Neural cell (in vitro differentiated cells): ENCODE measurements at regions not wholly inside any gene's neighbourhood (a gene's known extent, or its start where the extent isn't known, plus 50 kb on each side); places are given as distances from the start of the nearest gene placed in this dataset.

Experiments used
- H2AFZ ChIP-seq: fragments of 200-600, 300-800 bp; sonication (generic), shearing (Covaris generic); 2 replicates; pipeline ENCODE4 v1.6.0; 2014; ENCODE audit warnings: low read depth, mild to moderate bottlenecking, antibody characterized with exemption, low read length, moderate library complexity
- H3F3A ChIP-seq: fragments of 200-600 bp; shearing (Covaris generic); 2 replicates; pipeline ENCODE4 v1.6.1; 2016; ENCODE audit warnings: mild to moderate bottlenecking, moderate library complexity, mixed read lengths, antibody characterized with exemption, low read length; ENCODE audit not compliant: insufficient read depth, poor library complexity, severe bottlenecking
- H3K27ac ChIP-seq: fragments of 200-600, 300-800 bp; sonication (generic), shearing (Covaris generic); 2 replicates; pipeline ENCODE4 v1.5.1; 2014; ENCODE audit warnings: mild to moderate bottlenecking, low read length, moderate library complexity
- H3K27me3 ChIP-seq: fragments of 300-800, 200-600 bp; sonication (generic), shearing (Covaris generic); 2 replicates; pipeline ENCODE4 v1.6.0; 2014; ENCODE audit warnings: mild to moderate bottlenecking, low read depth, low read length, moderate library complexity; ENCODE audit not compliant: insufficient read depth
- H3K36me3 ChIP-seq: fragments of 300-800, 200-600 bp; sonication (generic), shearing (Covaris generic); 2 replicates; pipeline ENCODE4 v1.5.1; 2014; ENCODE audit warnings: mild to moderate bottlenecking, antibody characterized with exemption, low read length, moderate library complexity; ENCODE audit not compliant: insufficient read depth
- H3K4me2 ChIP-seq: fragments of 300-800, 200-600 bp; sonication (generic), shearing (Covaris generic); 2 replicates; pipeline ENCODE4 v1.6.0; 2014; ENCODE audit warnings: mild to moderate bottlenecking, low read length
- H3K4me3 ChIP-seq: fragments of 300-800, 200-600 bp; sonication (generic), shearing (Covaris generic); 2 replicates; pipeline ENCODE4 v1.5.1; 2014; ENCODE audit warnings: mild to moderate bottlenecking, low read length, moderate library complexity
- H3K79me2 ChIP-seq: fragments of 200-600 bp; shearing (Covaris generic); replicated peaks from 2 replicates; pipeline ENCODE4 v1.6.0; 2014; ENCODE audit warnings: mild to moderate bottlenecking, low read length, moderate library complexity; ENCODE audit not compliant: insufficient read depth
- H3K9ac ChIP-seq: fragments of 300-800, 200-600 bp; sonication (generic), shearing (Covaris generic); 2 replicates; pipeline ENCODE4 v1.6.1; 2016; ENCODE audit warnings: mild to moderate bottlenecking, low read length, mixed read lengths
- H3K9me2 ChIP-seq: fragments of 200-600 bp; shearing (Covaris generic); 2 replicates; pipeline ENCODE4 v1.6.1; 2016; ENCODE audit warnings: mild to moderate bottlenecking, low read length, mixed read lengths; ENCODE audit not compliant: insufficient read depth
- H3K9me3 ChIP-seq: fragments of 200-600, 300-800 bp; sonication (generic), shearing (Covaris generic); 2 replicates; pipeline ENCODE4 v1.6.1; 2016; ENCODE audit warnings: mild to moderate bottlenecking, mixed run types, low read length, moderate library complexity, mixed read lengths
- H4K20me1 ChIP-seq: fragments of 200-600 bp; shearing (Covaris generic); 2 replicates; pipeline ENCODE4 v1.6.1; 2016; ENCODE audit warnings: mild to moderate bottlenecking, mixed run types; ENCODE audit not compliant: insufficient read depth
- CTCF ChIP-seq: fragments of 450-650 bp; IDR thresholded peaks from 2 replicates; pipeline ENCODE4 v1.5.1; 2014; ENCODE audit warnings: antibody characterized with exemption, mild to moderate bottlenecking, moderate library complexity; ENCODE audit not compliant: poor library complexity, severe bottlenecking
- EP300 ChIP-seq: fragments of 450-650 bp; conservative IDR thresholded peaks from 2 replicates; pipeline ENCODE4 v1.6.1; 2014; ENCODE audit warnings: antibody characterized with exemption, mild to moderate bottlenecking, moderate library complexity; ENCODE audit not compliant: poor library complexity, severe bottlenecking
- EZH2 ChIP-seq: fragments of 200-600, 300-800 bp; shearing (Covaris generic), sonication (generic); IDR thresholded peaks from 2 replicates; pipeline ENCODE4 v1.6.1; 2014; ENCODE audit warnings: antibody characterized with exemption, low read length, borderline replicate concordance, mild to moderate bottlenecking; ENCODE audit not compliant: insufficient read depth, poor library complexity, severe bottlenecking
- MXI1 ChIP-seq: fragments of 450-650 bp; conservative IDR thresholded peaks from 2 replicates; pipeline ENCODE4 v1.6.1; 2014; ENCODE audit warnings: antibody characterized with exemption, mild to moderate bottlenecking; ENCODE audit not compliant: poor library complexity, severe bottlenecking
- POLR2AphosphoS5 ChIP-seq: IDR thresholded peaks from 2 replicates; pipeline ENCODE4 v1.6.1; 2012
- RAD21 ChIP-seq: fragments of 450-650 bp; conservative IDR thresholded peaks from 2 replicates; pipeline ENCODE4 v1.6.1; 2014; ENCODE audit warnings: antibody characterized with exemption, mild to moderate bottlenecking, moderate library complexity
- REST ChIP-seq: IDR thresholded peaks from 2 replicates; pipeline ENCODE4 v1.6.1; 2012; ENCODE audit warnings: borderline replicate concordance
- SMC3 ChIP-seq: fragments of 450-650 bp; conservative IDR thresholded peaks from 2 replicates; pipeline ENCODE4 v1.6.1; 2014; ENCODE audit warnings: antibody characterized with exemption, mild to moderate bottlenecking, moderate library complexity; ENCODE audit not compliant: poor library complexity
- TAF1 ChIP-seq: IDR thresholded peaks from 2 replicates; pipeline ENCODE4 v1.6.1; 2012; ENCODE audit warnings: low read depth

- H3K27ac ChIP-seq, result no peak overlapping the region
- no peaks in the 10 kb centered on the region for H3K9me3 ChIP-seq
- H3K9ac ChIP-seq, result no peak overlapping the region
- no peak overlapping the region for H3K4me3 ChIP-seq
- H4K20me1 ChIP-seq, result no peaks in the 10 kb centered on the region
- no peaks in the 10 kb centered on the region for H3F3A ChIP-seq
- no peak overlapping the region for H2AFZ ChIP-seq
- H3K9me2 ChIP-seq, result no peaks in the 10 kb centered on the region
- TF ChIP-seq POLR2AphosphoS5 (no peak), RAD21 (no peak), EZH2 (no peak), TAF1 (no peak), REST (no peak), CTCF (no peak), SMC3 (no peak), EP300 (no peak), MXI1 (no peak)
- H3K4me2 ChIP-seq, result no peak overlapping the region
- no peaks in the 10 kb centered on the region for H3K79me2 ChIP-seq
- no peaks in the 10 kb centered on the region for H3K27me3 ChIP-seq
- H3K36me3 ChIP-seq, result no peaks in the 10 kb centered on the region
Observed at GRCh38 chr2:237184919-237185552, 99.3 kb downstream of the COPS8 start.

GRCh38 chr2:237185553-237185925 is 99.8 kb downstream of the COPS8 start:
- Histone ChIP-seq H4K20me1 (no peaks in the 10 kb centered on the region), H3K36me3 (no peaks in the 10 kb centered on the region), H3K27me3 (no peaks in the 10 kb centered on the region), H3K9me3 (no peaks in the 10 kb centered on the region), H3K4me3 (no peak overlapping the region), H3K9ac (no peak overlapping the region), H3F3A (no peaks in the 10 kb centered on the region), H3K4me2 (no peak overlapping the region), H3K9me2 (no peaks in the 10 kb centered on the region), H2AFZ (no peak overlapping the region), H3K27ac (no peak overlapping the region), H3K79me2 (no peaks in the 10 kb centered on the region)
- TF ChIP-seq SMC3 (no peak), CTCF (no peak), REST (no peak)
